ENCODE measurements at regions not wholly inside any gene's neighbourhood (a gene's known extent, or its start where the extent isn't known, plus 50 kb on each side); places are given as distances from the start of the nearest gene placed in this dataset.

DNA sequence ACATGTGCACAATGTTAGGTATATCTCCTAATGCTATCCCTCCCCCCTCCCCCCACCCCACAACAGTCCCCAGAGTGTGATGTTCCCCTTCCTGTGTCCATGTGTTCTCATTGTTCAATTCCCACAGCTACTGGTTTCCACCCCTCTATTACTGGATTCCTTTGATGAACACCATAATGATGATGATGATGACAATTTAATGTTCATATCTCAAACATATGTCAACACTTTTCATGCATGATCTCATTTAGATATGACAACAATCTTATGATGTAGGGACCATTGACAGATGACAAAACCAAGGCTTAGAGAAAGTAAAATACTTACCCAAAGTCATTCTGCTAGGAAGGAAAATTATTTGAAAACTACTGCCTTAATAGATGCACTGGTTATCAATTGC is 97.6 kb downstream of the TMEM114 start:
- H3K27me3 ChIP-seq (ENCODE audit: control insufficient read depth, insufficient read depth, low read length): peaks cover 63% of the 10 kb centered on the region
- no peaks in the 10 kb centered on the region for H3K36me3 ChIP-seq (ENCODE audit: control insufficient read depth, insufficient read depth, low read length)
- H3K9ac ChIP-seq (ENCODE audit: low read length): no peak overlapping the region
- no peaks in the 10 kb centered on the region for H3K9me3 ChIP-seq (ENCODE audit: control insufficient read depth, insufficient read depth, low read depth, low read length)
- H3K4me1 ChIP-seq (ENCODE audit: control insufficient read depth, insufficient read depth, low read length): no peaks in the 10 kb centered on the region
- no peak overlapping the region for H3K27ac ChIP-seq (ENCODE audit: low read depth, low read length)
- H3K4me3 ChIP-seq (ENCODE audit: low read depth, low read length): no peak overlapping the region

DNA sequence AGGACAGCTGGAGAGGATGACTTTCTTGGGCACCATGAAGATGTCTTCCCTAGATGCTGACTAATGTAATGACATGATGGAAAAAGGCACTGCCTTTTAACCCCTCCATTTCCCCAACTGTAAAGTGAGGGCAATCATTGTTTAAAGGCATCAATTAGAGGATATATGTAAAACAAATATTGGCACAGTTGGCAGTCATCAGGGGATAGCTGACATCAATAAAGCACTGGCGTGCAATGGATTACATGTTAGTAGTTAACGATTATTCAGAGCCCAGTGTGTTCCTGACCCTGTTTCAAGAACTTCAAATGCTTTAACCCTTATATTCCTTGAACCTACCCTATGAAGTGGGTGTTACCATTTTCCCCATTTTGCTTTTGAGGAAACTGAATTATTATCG is 100.7 kb downstream of the TMEM114 start:
- Histone ChIP-seq H3K4me3 (ENCODE audit: low read depth, low read length) (no peak overlapping the region), H3K36me3 (ENCODE audit: control insufficient read depth, insufficient read depth, low read length) (no peaks in the 10 kb centered on the region), H3K27ac (ENCODE audit: low read depth, low read length) (no peak overlapping the region), H3K9ac (ENCODE audit: low read length) (no peak overlapping the region), H3K9me3 (ENCODE audit: control insufficient read depth, insufficient read depth, low read depth, low read length) (no peaks in the 10 kb centered on the region), H3K4me1 (ENCODE audit: control insufficient read depth, insufficient read depth, low read length) (no peaks in the 10 kb centered on the region), H3K27me3 (ENCODE audit: control insufficient read depth, insufficient read depth, low read length) (peaks cover 81% of the 10 kb centered on the region)

DNA sequence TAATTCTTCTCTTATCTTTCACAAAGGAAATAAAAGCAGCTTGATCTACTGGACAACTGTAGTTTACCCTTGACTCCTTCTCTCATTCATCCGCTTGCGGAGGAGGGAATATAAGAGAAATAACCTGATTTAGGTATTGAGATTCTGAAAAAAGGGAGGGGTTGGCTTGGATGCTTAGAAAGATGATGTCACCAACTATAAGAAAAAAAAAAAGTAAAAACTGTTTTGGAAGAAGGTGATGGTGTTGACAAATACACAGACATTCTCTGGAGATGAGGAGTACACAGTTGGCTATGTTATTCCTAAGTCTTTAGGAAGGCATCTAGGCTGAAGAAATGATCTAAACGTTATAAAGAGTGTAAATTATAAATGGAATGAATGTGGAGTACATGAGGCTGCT is 103.3 kb downstream of the TMEM114 start:
- Histone ChIP-seq H3K9me3 (ENCODE audit: control insufficient read depth, insufficient read depth, low read depth, low read length) (no peaks in the 10 kb centered on the region), H3K9ac (ENCODE audit: low read length) (no peak overlapping the region), H3K4me1 (ENCODE audit: control insufficient read depth, insufficient read depth, low read length) (no peaks in the 10 kb centered on the region), H3K27me3 (ENCODE audit: control insufficient read depth, insufficient read depth, low read length) (peaks cover 91% of the 10 kb centered on the region), H3K36me3 (ENCODE audit: control insufficient read depth, insufficient read depth, low read length) (no peaks in the 10 kb centered on the region), H3K4me3 (ENCODE audit: low read depth, low read length) (no peak overlapping the region), H3K27ac (ENCODE audit: low read depth, low read length) (no peak overlapping the region)

DNA sequence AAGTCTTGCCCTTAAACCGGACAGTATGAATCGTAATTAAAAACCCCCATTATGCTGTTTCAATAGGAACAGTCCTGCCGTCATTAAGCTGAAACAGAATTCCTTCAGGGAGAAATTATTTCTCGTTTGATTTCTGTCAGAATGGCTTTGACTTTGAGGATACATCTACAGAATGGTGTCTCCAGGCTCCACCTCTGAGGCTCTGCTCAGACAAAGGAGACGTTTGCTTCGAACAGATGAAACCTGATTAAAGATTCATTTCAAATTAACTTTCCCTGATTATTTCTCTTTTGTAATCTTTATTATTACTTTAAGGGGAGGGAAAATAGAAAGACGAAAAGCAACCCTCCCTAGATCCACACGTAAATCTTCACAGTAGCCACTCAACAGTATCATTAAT is 106.9 kb downstream of the TMEM114 start:
- no peak overlapping the region for H3K27ac ChIP-seq (ENCODE audit: low read depth, low read length)
- H3K4me1 ChIP-seq (ENCODE audit: control insufficient read depth, insufficient read depth, low read length): no peaks in the 10 kb centered on the region
- no peaks in the 10 kb centered on the region for H3K9me3 ChIP-seq (ENCODE audit: control insufficient read depth, insufficient read depth, low read depth, low read length)
- H3K36me3 ChIP-seq (ENCODE audit: control insufficient read depth, insufficient read depth, low read length): no peaks in the 10 kb centered on the region
- H3K9ac ChIP-seq (ENCODE audit: low read length): no peak overlapping the region
- no peak overlapping the region for H3K4me3 ChIP-seq (ENCODE audit: low read depth, low read length)
- H3K27me3 ChIP-seq (ENCODE audit: control insufficient read depth, insufficient read depth, low read length): peaks cover 97% of the 10 kb centered on the region

DNA sequence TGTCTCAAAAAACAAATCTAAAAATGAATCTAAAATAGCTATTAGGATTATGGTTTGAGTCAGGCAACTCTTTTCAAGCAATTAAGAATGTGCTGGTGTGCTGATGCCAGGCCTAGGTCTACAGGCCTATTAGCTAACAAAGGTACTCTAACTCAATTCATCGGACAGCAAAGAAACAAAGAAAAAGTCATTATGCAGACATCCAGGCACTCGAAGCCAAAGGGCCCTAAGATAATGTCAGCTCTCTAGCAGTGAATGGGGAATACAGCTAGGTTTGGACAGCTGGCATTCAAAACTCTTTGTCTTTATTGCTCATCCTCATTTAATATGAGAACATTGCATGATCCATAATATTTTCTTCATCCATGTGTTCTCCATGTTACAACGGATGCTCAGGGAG is 108.5 kb downstream of the TMEM114 start:
- Histone ChIP-seq H3K27me3 (ENCODE audit: control insufficient read depth, insufficient read depth, low read length) (peaks cover 96% of the 10 kb centered on the region), H3K36me3 (ENCODE audit: control insufficient read depth, insufficient read depth, low read length) (no peaks in the 10 kb centered on the region), H3K4me3 (ENCODE audit: low read depth, low read length) (no peak overlapping the region), H3K9ac (ENCODE audit: low read length) (no peak overlapping the region), H3K4me1 (ENCODE audit: control insufficient read depth, insufficient read depth, low read length) (no peaks in the 10 kb centered on the region), H3K9me3 (ENCODE audit: control insufficient read depth, insufficient read depth, low read depth, low read length) (no peaks in the 10 kb centered on the region), H3K27ac (ENCODE audit: low read depth, low read length) (no peak overlapping the region)

DNA sequence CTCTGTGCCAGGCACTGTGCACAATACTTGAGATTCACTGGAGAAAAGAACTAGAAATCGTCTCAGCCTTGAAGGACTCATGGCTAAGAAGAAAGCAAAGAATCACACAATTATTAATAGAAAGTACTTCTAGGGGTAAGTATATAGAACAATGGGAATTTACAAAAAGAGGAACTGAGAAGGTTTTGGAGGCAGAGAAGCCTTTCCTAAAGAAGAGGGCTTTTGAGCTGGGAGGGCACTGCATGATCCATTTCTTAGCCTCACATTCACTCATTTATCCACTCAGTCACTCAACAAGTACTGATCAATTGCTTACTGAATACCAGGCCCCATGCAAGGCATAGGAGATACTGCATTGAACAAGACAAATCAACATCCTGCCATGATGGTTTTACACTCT is 113.5 kb downstream of the TMEM114 start:
- no peak overlapping the region for H3K27ac ChIP-seq (ENCODE audit: low read depth, low read length)
- H3K4me1 ChIP-seq (ENCODE audit: control insufficient read depth, insufficient read depth, low read length): no peaks in the 10 kb centered on the region
- H3K27me3 ChIP-seq (ENCODE audit: control insufficient read depth, insufficient read depth, low read length): peaks cover 71% of the 10 kb centered on the region
- no peaks in the 10 kb centered on the region for H3K9me3 ChIP-seq (ENCODE audit: control insufficient read depth, insufficient read depth, low read depth, low read length)
- no peaks in the 10 kb centered on the region for H3K36me3 ChIP-seq (ENCODE audit: control insufficient read depth, insufficient read depth, low read length)
- H3K9ac ChIP-seq (ENCODE audit: low read length): no peak overlapping the region
- no peak overlapping the region for H3K4me3 ChIP-seq (ENCODE audit: low read depth, low read length)

DNA sequence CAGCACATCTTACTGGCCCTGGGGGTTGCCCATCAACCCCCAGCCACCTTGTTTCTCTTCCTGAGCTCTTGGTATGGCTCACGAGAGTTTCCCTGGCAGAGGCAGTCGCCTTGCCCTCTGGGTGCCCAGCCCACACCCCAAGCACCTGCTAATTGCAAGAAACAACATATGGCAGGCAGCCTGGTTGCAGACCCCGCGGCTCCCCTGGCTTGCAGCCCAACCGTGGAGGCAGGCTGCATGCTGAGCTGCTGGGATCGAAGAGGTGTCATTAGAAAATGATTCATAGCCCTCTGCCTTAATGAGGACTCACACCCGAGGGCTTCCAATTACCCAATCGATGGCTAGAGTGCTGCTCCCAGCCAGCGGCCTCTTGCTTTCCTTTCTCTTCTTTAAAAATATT is 115.7 kb downstream of the TMEM114 start:
- Histone ChIP-seq H3K4me3 (ENCODE audit: low read depth, low read length) (no peak overlapping the region), H3K27ac (ENCODE audit: low read depth, low read length) (no peak overlapping the region), H3K27me3 (ENCODE audit: control insufficient read depth, insufficient read depth, low read length) (peaks cover 54% of the 10 kb centered on the region), H3K9ac (ENCODE audit: low read length) (no peak overlapping the region), H3K9me3 (ENCODE audit: control insufficient read depth, insufficient read depth, low read depth, low read length) (no peaks in the 10 kb centered on the region), H3K36me3 (ENCODE audit: control insufficient read depth, insufficient read depth, low read length) (no peaks in the 10 kb centered on the region), H3K4me1 (ENCODE audit: control insufficient read depth, insufficient read depth, low read length) (no peaks in the 10 kb centered on the region)

DNA sequence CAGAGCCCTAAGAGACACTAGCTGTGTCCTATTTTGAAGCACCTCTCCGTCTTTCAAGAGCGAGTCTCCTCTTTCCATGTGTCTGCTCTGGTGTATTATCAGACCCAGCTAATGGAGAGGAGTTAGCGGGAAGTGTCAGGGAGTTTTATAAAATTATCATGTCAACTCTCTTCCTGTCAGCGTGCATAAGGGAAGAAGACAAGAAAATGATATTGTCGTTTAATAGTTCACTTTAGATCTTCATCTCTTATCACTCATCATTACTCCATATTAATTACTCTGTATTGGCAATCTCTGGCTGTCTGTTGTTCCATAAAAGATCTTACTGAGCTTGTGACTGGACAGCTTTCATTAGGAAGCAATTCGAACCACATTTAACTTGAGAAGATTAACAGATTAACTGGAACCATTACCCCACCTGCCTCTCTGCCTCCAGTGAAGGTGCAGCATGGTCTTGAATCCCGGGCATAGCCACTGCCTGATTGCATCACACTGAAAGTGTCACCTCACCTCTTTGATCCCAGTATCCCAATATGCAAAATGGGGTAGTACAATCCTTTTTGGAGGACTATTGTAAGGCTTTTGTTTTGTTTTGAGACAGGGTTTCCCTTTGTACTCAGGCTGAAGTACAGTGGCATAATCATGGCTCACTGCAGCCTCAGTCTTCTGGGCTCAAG is 121.1 kb downstream of the TMEM114 start:
- Histone ChIP-seq H3K27me3 (ENCODE audit: control insufficient read depth, insufficient read depth, low read length) (peaks cover 14% of the 10 kb centered on the region), H3K4me1 (ENCODE audit: control insufficient read depth, insufficient read depth, low read length) (no peaks in the 10 kb centered on the region), H3K27ac (ENCODE audit: low read depth, low read length) (no peak overlapping the region), H3K9me3 (ENCODE audit: control insufficient read depth, insufficient read depth, low read depth, low read length) (no peaks in the 10 kb centered on the region), H3K4me3 (ENCODE audit: low read depth, low read length) (no peak overlapping the region), H3K36me3 (ENCODE audit: control insufficient read depth, insufficient read depth, low read length) (no peaks in the 10 kb centered on the region), H3K9ac (ENCODE audit: low read length) (no peak overlapping the region)

DNA sequence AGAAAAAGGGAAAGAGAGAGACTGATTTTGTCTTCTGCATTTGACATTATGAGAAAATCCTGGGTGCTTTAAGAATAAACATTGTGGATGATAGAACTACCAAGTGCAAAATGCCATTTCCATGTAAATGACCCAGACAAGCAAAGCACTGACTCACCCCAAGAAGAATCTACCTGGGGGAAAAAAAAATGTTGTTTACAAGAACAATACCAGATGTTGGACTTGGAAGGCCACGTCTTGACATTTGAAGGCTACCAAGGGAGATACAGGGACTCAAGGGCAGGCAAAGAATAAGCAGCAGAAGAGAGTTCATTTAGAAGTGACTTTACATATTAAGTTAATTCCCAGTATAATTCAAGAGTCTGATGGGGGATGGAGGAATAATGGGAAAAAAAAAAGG is 125.3 kb downstream of the TMEM114 start:
- no peak overlapping the region for H3K4me3 ChIP-seq (ENCODE audit: low read depth, low read length)
- peaks cover 9% of the 10 kb centered on the region; the same call in 1 of the 2 replicates for H3K27me3 ChIP-seq (ENCODE audit: control insufficient read depth, insufficient read depth, low read length)
- no peaks in the 10 kb centered on the region for H3K36me3 ChIP-seq (ENCODE audit: control insufficient read depth, insufficient read depth, low read length)
- no peaks in the 10 kb centered on the region for H3K9me3 ChIP-seq (ENCODE audit: control insufficient read depth, insufficient read depth, low read depth, low read length)
- no peaks in the 10 kb centered on the region for H3K4me1 ChIP-seq (ENCODE audit: control insufficient read depth, insufficient read depth, low read length)
- H3K27ac ChIP-seq (ENCODE audit: low read depth, low read length): no peak overlapping the region
- no peak overlapping the region for H3K9ac ChIP-seq (ENCODE audit: low read length)

DNA sequence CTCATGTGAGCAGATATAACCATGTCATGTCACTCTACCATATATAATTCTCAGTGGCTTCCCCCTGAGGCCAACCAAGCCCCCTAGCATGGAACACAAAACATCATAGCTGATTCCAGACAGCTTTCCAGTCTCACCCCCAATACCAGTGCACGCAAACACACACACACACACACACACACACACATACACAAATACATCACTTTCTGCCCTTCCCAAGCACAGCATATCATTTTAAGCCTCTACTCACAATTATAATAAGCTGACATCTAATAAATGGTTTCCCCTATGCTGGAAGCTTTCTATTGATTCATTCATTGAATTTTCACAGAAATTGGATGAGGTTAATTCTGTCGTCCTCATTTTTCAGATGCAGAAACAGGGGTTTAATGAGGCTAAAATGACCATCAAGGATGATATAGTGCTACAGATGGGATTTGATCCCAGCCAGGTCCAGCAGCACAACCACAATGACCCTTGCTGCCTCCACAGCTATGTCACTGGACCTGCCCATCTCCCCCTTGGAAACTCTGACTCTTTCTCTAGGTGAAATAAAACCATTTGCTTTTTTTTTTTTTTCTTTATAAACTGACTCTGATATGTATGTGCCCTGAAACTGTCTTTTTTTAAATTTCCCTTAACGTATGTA is 131.1 kb downstream of the TMEM114 start:
- H3K36me3 ChIP-seq (ENCODE audit: control insufficient read depth, insufficient read depth, low read length): no peaks in the 10 kb centered on the region
- H3K9ac ChIP-seq (ENCODE audit: low read length): no peak overlapping the region
- H3K9me3 ChIP-seq (ENCODE audit: control insufficient read depth, insufficient read depth, low read depth, low read length): peaks cover 3% of the 10 kb centered on the region; the same call in 1 of the 2 replicates
- no peak overlapping the region for H3K4me3 ChIP-seq (ENCODE audit: low read depth, low read length)
- H3K27ac ChIP-seq (ENCODE audit: low read depth, low read length): no peak overlapping the region
- H3K27me3 ChIP-seq (ENCODE audit: control insufficient read depth, insufficient read depth, low read length): peaks cover 3% of the 10 kb centered on the region
- H3K4me1 ChIP-seq (ENCODE audit: control insufficient read depth, insufficient read depth, low read length): no peaks in the 10 kb centered on the region

DNA sequence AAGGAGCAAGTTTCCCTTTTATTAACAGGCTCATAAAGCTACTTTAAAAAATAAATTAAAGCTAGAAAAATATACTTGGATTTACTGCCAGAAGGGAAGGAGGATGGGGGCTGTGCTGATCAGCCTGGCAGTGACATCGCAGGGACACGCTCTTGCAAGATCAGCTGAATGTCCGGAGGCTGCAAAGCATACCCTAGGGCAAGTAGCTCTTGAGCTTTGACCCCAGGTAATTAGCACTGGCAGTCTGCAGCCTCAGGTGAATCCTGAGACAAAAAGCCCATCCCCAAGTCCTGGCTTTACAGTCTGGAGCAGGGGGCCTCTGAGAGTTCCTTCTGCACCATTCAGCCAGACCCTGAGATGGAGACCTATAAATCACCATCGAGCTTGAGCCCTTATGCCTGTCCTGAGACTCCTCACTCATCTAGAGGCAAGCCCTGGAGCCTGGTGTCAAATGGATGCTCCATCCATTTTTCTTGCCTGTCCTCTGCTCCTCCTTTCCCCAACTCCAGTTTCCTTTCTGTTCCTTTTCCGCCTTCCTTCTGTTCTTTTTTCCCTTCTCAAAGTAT is 131.7 kb downstream of the TMEM114 start:
- H3K4me1 ChIP-seq (ENCODE audit: control insufficient read depth, insufficient read depth, low read length): no peaks in the 10 kb centered on the region
- no peak overlapping the region for H3K27ac ChIP-seq (ENCODE audit: low read depth, low read length)
- peaks cover 7% of the 10 kb centered on the region for H3K27me3 ChIP-seq (ENCODE audit: control insufficient read depth, insufficient read depth, low read length)
- H3K4me3 ChIP-seq (ENCODE audit: low read depth, low read length): no peak overlapping the region
- H3K36me3 ChIP-seq (ENCODE audit: control insufficient read depth, insufficient read depth, low read length): no peaks in the 10 kb centered on the region
- H3K9me3 ChIP-seq (ENCODE audit: control insufficient read depth, insufficient read depth, low read depth, low read length): peaks cover 3% of the 10 kb centered on the region; the same call in 1 of the 2 replicates
- H3K9ac ChIP-seq (ENCODE audit: low read length): no peak overlapping the region

All from HUES6 (cell line).